T-cell (primary cell): ENCODE measurements at regions not wholly inside any gene's neighbourhood (a gene's known extent, or its start where the extent isn't known, plus 50 kb on each side); places are given as distances from the start of the nearest gene placed in this dataset.

Experiments used
- ATAC-seq, 4 experiments: fragments of 200-7000 bp in 3 of 4; fragments of 150-1000 bp in 1 of 4; cut with Tn5 transposase; replicated peaks in 1 of 4; 1 replicate in 3 of 4; 2 replicates in 1 of 4; pipeline ENCODE4 v1.10.0; 2021; ENCODE audit warnings: moderate library complexity in 3 of 4, mild to moderate bottlenecking in 2 of 4, moderate number of reproducible peaks in 1 of 4
- CTCF ChIA-PET, 2 donors: fragments of 300-600 bp; sonication (Branson Sonifier 250); formaldehyde crosslinking; loops; one replicate each; lab custom pipeline; 2022; ENCODE audit warnings: antibody characterized with exemption in 2 of 2; lab: Charles Lee
- POLR2A ChIA-PET, 2 donors: fragments of 300-600 bp; sonication (Branson Sonifier 250); formaldehyde crosslinking; loops; one replicate each; lab custom pipeline; 2022; ENCODE audit warnings: antibody characterized with exemption in 2 of 2; lab: Charles Lee
- DNase-seq, 35 experiments: peaks; one replicate each; pipeline versions ENCODE4 v3.0.0 to v3.0.0-alpha.2; 2013 to 2023
- H3K27ac ChIP-seq: one replicate; pipeline ENCODE4 v1.5.1; 2013; ENCODE audit warnings: low read length
- H3K27me3 ChIP-seq, 2 experiments: replicated peaks in 1 of 2; 1 replicate in 1 of 2; 2 replicates in 1 of 2; pipeline versions ENCODE4 v1.6.1 to v1.7.0; 2013; ENCODE audit warnings: low read length in 1 of 2, mixed read lengths in 1 of 2; ENCODE audit not compliant: control insufficient read depth in 2 of 2, insufficient read depth in 2 of 2; ENCODE audit errors: extremely low read depth in 1 of 2
- H3K36me3 ChIP-seq, 2 donors: 1 replicate in 1 of 2; 2 replicates in 1 of 2; pipeline versions ENCODE4 v1.6.1 to v1.7.0; 2013; ENCODE audit warnings: low read length in 1 of 2; ENCODE audit not compliant: control insufficient read depth in 2 of 2, insufficient read depth in 1 of 2; ENCODE audit errors: extremely low read depth in 1 of 2
- H3K4me1 ChIP-seq, 2 experiments: 1 replicate in 1 of 2; 2 replicates in 1 of 2; pipeline versions ENCODE4 v1.6.1 to v1.7.0; 2013; ENCODE audit warnings: low read length in 2 of 2, mixed read lengths in 1 of 2; ENCODE audit not compliant: insufficient read depth in 2 of 2, control insufficient read depth in 1 of 2; ENCODE audit errors: extremely low read depth in 1 of 2
- H3K4me3 ChIP-seq, 2 donors: 1 replicate in 1 of 2; 2 replicates in 1 of 2; pipeline versions ENCODE4 v1.5.1 to v1.7.0; 2013; ENCODE audit warnings: mild to moderate bottlenecking in 2 of 2, low read length in 1 of 2, moderate library complexity in 1 of 2; ENCODE audit not compliant: control insufficient read depth in 1 of 2; ENCODE audit errors: extremely low read depth in 1 of 2
- H3K9me3 ChIP-seq: 2 replicates; pipeline ENCODE4 v1.7.0; 2013
- H3K27ac Mint-ChIP-seq, 2 donors: one replicate each; pipeline ENCODE4 v1.8.0; 2020 to 2021; ENCODE audit warnings: mild to moderate bottlenecking in 2 of 2, mixed read lengths in 2 of 2
- H3K27me3 Mint-ChIP-seq, 2 donors: one replicate each; pipeline ENCODE4 v1.8.0; 2021 to 2022; ENCODE audit warnings: mixed read lengths in 2 of 2
- H3K36me3 Mint-ChIP-seq: one replicate; pipeline ENCODE4 v1.8.0; 2021; ENCODE audit warnings: mixed read lengths
- H3K4me1 Mint-ChIP-seq, 3 donors: one replicate each; pipeline ENCODE4 v1.8.0; 2020 to 2022; ENCODE audit warnings: mixed read lengths in 3 of 3, mild to moderate bottlenecking in 1 of 3
- H3K4me3 Mint-ChIP-seq, 3 donors: one replicate each; pipeline ENCODE4 v1.8.0; 2020 to 2022; ENCODE audit warnings: mild to moderate bottlenecking in 3 of 3, mixed read lengths in 3 of 3, moderate library complexity in 3 of 3
- H3K9me3 Mint-ChIP-seq, 3 donors: one replicate each; pipeline ENCODE4 v1.8.0; 2020 to 2022; ENCODE audit warnings: mixed read lengths in 3 of 3
- WGBS: methylation state at CpG from one replicate; pipeline ENCODE4 v1.1.5; 2013; ENCODE audit warnings: missing lambda C conversion rate; ENCODE audit not compliant: insufficient coverage; 5-methylcytosine and 5-hydroxymethylcytosine counted together

- Mint-ChIP-seq H3K27ac (no peak overlapping the region), H3K27me3 (peaks cover 33 to 42% of the 10 kb centered on the region in 2 donors), H3K4me1 (peaks cover 0 to 3% (median 0%) of the 10 kb centered on the region in 3 donors), H3K36me3 (no peaks in the 10 kb centered on the region), H3K4me3 (no peak overlapping the region), H3K9me3 (peaks cover 0 to 3% (median 1%) of the 10 kb centered on the region in 3 donors)
- ATAC-seq (no peak), DNase-seq (no peak)
- H3K27ac ChIP-seq, result no peak overlapping the region
- POLR2A ChIA-PET, result no interaction called here
- no peaks in the 10 kb centered on the region for H3K36me3 ChIP-seq
- WGBS, result 83% methylated on average over 9 of the region's 13 CpGs
- peaks cover 3 to 31% of the 10 kb centered on the region in 2 experiments for H3K27me3 ChIP-seq
- CTCF ChIA-PET, result no interaction called here
- H3K4me1 ChIP-seq, result no peaks in the 10 kb centered on the region
- no peaks in the 10 kb centered on the region for H3K9me3 ChIP-seq
- no peak overlapping the region for H3K4me3 ChIP-seq
These were observed 102.1 kb downstream of the UCHL1 start for GRCh38 chr4:41358647-41359421.

GRCh38 chr4:41359422-41359775, 102.7 kb downstream of the UCHL1 start:
- Mint-ChIP-seq H3K4me3 (no peak overlapping the region), H3K36me3 (no peaks in the 10 kb centered on the region), H3K27ac (no peak overlapping the region), H3K4me1 (peaks cover 0 to 3% (median 0%) of the 10 kb centered on the region in 3 donors), H3K9me3 (peaks cover 0 to 3% (median 0%) of the 10 kb centered on the region in 3 donors), H3K27me3 (peaks cover 33 to 42% of the 10 kb centered on the region in 2 donors)
- ChIA-PET CTCF (no interaction called here), POLR2A (no interaction called here)
- no peaks in the 10 kb centered on the region for H3K36me3 ChIP-seq
- H3K27me3 ChIP-seq, result peaks cover 3 to 31% of the 10 kb centered on the region in 2 experiments
- 71% methylated on average over 2 of the region's 5 CpGs for WGBS
- ATAC-seq (no peak), DNase-seq (no peak)
- no peak overlapping the region for H3K27ac ChIP-seq
- no peak overlapping the region for H3K4me3 ChIP-seq
- no peaks in the 10 kb centered on the region for H3K9me3 ChIP-seq
- H3K4me1 ChIP-seq, result no peaks in the 10 kb centered on the region

GRCh38 chr4:41359836-41360213, 103.1 kb downstream of the UCHL1 start:
- no peaks in the 10 kb centered on the region for H3K9me3 ChIP-seq
- ChIA-PET POLR2A (no interaction called here), CTCF (no interaction called here)
- H3K4me3 ChIP-seq, result peak overlapping the region in 1 of 2 donors; percentile 6
- no peaks in the 10 kb centered on the region for H3K4me1 ChIP-seq
- DNase-seq (no peak), ATAC-seq (no peak)
- WGBS, result 36% methylated on average over 4 of the region's 11 CpGs
- no peak overlapping the region for H3K27ac ChIP-seq
- H3K4me3 Mint-ChIP-seq, result no peak overlapping the region
- no peak overlapping the region for H3K27ac Mint-ChIP-seq
- H3K36me3 Mint-ChIP-seq, result no peaks in the 10 kb centered on the region
- H3K4me1 Mint-ChIP-seq, result peaks cover 0 to 3% (median 0%) of the 10 kb centered on the region in 3 donors
- peaks cover 33 to 43% of the 10 kb centered on the region in 2 donors for H3K27me3 Mint-ChIP-seq
- peaks cover 0 to 3% (median 0%) of the 10 kb centered on the region in 3 donors for H3K9me3 Mint-ChIP-seq
- no peaks in the 10 kb centered on the region for H3K36me3 ChIP-seq
- peaks cover 3 to 31% of the 10 kb centered on the region in 2 experiments for H3K27me3 ChIP-seq

- peaks cover 33 to 48% of the 10 kb centered on the region in 2 donors for H3K27me3 Mint-ChIP-seq
- POLR2A ChIA-PET, result no interaction called here
- no peak overlapping the region for H3K4me3 Mint-ChIP-seq
These were observed 103.6 kb downstream of the UCHL1 start for GRCh38 chr4:41360214-41360920.

GRCh38 chr4:41360921-41361793, 104.4 kb downstream of the UCHL1 start:
- Histone ChIP-seq H3K27ac (no peak overlapping the region), H3K9me3 (no peaks in the 10 kb centered on the region), H3K27me3 (peaks cover 4 to 31% of the 10 kb centered on the region in 2 experiments), H3K36me3 (no peaks in the 10 kb centered on the region), H3K4me1 (no peaks in the 10 kb centered on the region), H3K4me3 (peak overlapping the region in 1 of 2 donors; percentile 38)
- POLR2A ChIA-PET, result no interaction called here
- ATAC-seq (no peak), DNase-seq (no peak)
- peaks cover 0 to 3% (median 0%) of the 10 kb centered on the region in 3 donors for H3K4me1 Mint-ChIP-seq
- CTCF ChIA-PET, result no interaction called here
- H3K36me3 Mint-ChIP-seq, result no peaks in the 10 kb centered on the region
- peak overlapping the region in 1 of 3 donors; percentile 1 for H3K4me3 Mint-ChIP-seq
- H3K9me3 Mint-ChIP-seq, result peaks cover 0 to 3% (median 0%) of the 10 kb centered on the region in 3 donors
- H3K27ac Mint-ChIP-seq, result no peak overlapping the region
- WGBS, result 4% methylated on average over 62 of the region's 64 CpGs
- peaks cover 33 to 52% of the 10 kb centered on the region in 2 donors for H3K27me3 Mint-ChIP-seq

More at GRCh38 chr4:41360214-41360920, 103.6 kb downstream of the UCHL1 start:
- DNase-seq, result no peak
- Histone ChIP-seq H3K4me1 (no peaks in the 10 kb centered on the region), H3K36me3 (no peaks in the 10 kb centered on the region), H3K27me3 (peaks cover 4 to 31% of the 10 kb centered on the region in 2 experiments), H3K9me3 (no peaks in the 10 kb centered on the region), H3K4me3 (peak overlapping the region in 1 of 2 donors; percentile 6), H3K27ac (no peak overlapping the region)
- CTCF ChIA-PET, result no interaction called here
- no peak for ATAC-seq
- H3K9me3 Mint-ChIP-seq, result peaks cover 0 to 3% (median 0%) of the 10 kb centered on the region in 3 donors
- no peak overlapping the region for H3K27ac Mint-ChIP-seq
- H3K4me1 Mint-ChIP-seq, result peaks cover 0 to 3% (median 0%) of the 10 kb centered on the region in 3 donors
- H3K36me3 Mint-ChIP-seq, result no peaks in the 10 kb centered on the region
- 4% methylated on average over 69 of the region's 92 CpGs for WGBS
